ENCODE measurements at regions not wholly inside any gene's neighbourhood (a gene's known extent, or its start where the extent isn't known, plus 50 kb on each side); places are given as distances from the start of the nearest gene placed in this dataset.

DNA sequence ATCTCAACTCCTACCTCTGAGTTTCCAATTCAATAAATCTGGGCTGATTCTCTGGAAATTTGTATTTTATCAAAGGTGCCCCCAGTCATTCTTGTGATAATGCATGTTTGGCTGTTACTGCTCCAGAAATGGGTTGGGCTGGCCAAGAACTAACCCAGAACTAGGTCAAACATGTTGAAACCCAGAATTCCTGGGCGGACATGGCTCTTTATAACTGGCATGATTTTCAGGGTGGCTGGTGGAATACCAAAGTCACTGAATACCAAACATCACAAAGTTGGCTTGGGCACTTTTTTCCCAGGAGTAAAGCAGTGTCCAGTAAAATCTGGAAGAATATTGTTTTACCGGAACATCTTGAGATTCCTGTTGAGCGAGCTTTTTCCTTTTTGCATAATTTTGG is 89.4 kb upstream of the S1PR1 start:
- TF ChIP-seq, protein P1, sequence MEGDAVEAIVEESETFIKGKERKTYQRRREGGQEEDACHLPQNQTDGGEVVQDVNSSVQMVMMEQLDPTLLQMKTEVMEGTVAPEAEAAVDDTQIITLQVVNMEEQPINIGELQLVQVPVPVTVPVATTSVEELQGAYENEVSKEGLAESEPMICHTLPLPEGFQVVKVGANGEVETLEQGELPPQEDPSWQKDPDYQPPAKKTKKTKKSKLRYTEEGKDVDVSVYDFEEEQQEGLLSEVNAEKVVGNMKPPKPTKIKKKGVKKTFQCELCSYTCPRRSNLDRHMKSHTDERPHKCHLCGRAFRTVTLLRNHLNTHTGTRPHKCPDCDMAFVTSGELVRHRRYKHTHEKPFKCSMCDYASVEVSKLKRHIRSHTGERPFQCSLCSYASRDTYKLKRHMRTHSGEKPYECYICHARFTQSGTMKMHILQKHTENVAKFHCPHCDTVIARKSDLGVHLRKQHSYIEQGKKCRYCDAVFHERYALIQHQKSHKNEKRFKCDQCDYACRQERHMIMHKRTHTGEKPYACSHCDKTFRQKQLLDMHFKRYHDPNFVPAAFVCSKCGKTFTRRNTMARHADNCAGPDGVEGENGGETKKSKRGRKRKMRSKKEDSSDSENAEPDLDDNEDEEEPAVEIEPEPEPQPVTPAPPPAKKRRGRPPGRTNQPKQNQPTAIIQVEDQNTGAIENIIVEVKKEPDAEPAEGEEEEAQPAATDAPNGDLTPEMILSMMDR (conservative IDR thresholded peaks at IDR 0.05; ENCODE audit: low read length): no peak
- TF ChIP-seq EZH2phosphoT487 (IDR thresholded peaks at IDR 0.05; ENCODE audit: borderline replicate concordance, low read depth, low read length): no peak
